Esophagus muscularis mucosa (tissue), 4 donors: ENCODE measurements at regions not wholly inside any gene's neighbourhood (a gene's known extent, or its start where the extent isn't known, plus 50 kb on each side); places are given as distances from the start of the nearest gene placed in this dataset.

Experiments used
- DNase-seq: peaks from one replicate; pipeline ENCODE4 v3.0.0-alpha.2; 2017; ENCODE audit errors: extremely low spot score
- H3K27ac ChIP-seq, 4 donors: fragments of 200-600 bp; sonication (generic); replicated peaks in 1 of 4; 1 replicate in 3 of 4; 2 replicates in 1 of 4; pipeline ENCODE4 v1.5.1; 2016 to 2019; ENCODE audit warnings: mild to moderate bottlenecking in 1 of 4
- H3K27me3 ChIP-seq, 4 donors: fragments of 200-600 bp; sonication (generic); one replicate each; pipeline versions ENCODE4 v1.5.1 to v1.6.0; 2016 to 2019
- H3K36me3 ChIP-seq, 4 donors: fragments of 200-600 bp; sonication (generic); one replicate each; pipeline ENCODE4 v1.5.1; 2016 to 2019
- H3K4me1 ChIP-seq, 4 donors: fragments of 200-600 bp; sonication (generic); one replicate each; pipeline ENCODE4 v1.5.1; 2016 to 2019
- H3K4me3 ChIP-seq, 4 donors: fragments of 200-600 bp; sonication (generic); 1 replicate in 2 of 4; 2 replicates in 2 of 4; pipeline ENCODE4 v1.5.1; 2016 to 2019; ENCODE audit warnings: mild to moderate bottlenecking in 4 of 4, moderate library complexity in 1 of 4
- H3K9me3 ChIP-seq, 4 donors: fragments of 200-600 bp; sonication (generic); 1 replicate in 3 of 4; 2 replicates in 1 of 4; pipeline ENCODE4 v1.5.1; 2016 to 2019
- CTCF ChIP-seq, 3 experiments: fragments of 200-600 bp in 2 of 3; fragments of 450-650 bp in 1 of 3; sonication (generic) in 2 of 3; IDR thresholded peaks; one replicate each; pipeline ENCODE4 v1.5.1; 2017 to 2019; ENCODE audit warnings: antibody characterized with exemption in 3 of 3, mild to moderate bottlenecking in 2 of 3, moderate library complexity in 1 of 3
- EP300 ChIP-seq: sonication (generic); formaldehyde crosslinking; IDR thresholded peaks from one replicate; pipeline ENCODE4 v1.6.1; 2017; ENCODE audit warnings: antibody characterized with exemption
- POLR2A ChIP-seq: fragments of 450-650 bp; IDR thresholded peaks from one replicate; pipeline ENCODE4 v1.6.1; 2017; ENCODE audit warnings: antibody characterized with exemption, moderate library complexity, mild to moderate bottlenecking, low read depth
- POLR2AphosphoS5 ChIP-seq, 2 donors: sonication (generic); formaldehyde crosslinking; IDR thresholded peaks; one replicate each; pipeline ENCODE4 v1.6.1; 2017; ENCODE audit warnings: antibody characterized with exemption in 2 of 2
- WGBS: methylation state at CpG from one replicate; pipeline ENCODE4 v1.1.5; 2018; 5-methylcytosine and 5-hydroxymethylcytosine counted together
- intact Hi-C: fragments of 100-400 bp; cut with DNase I; formaldehyde crosslinking; loops from one replicate; pipeline ENCODE4 v1.15.1; 2023

GRCh38 chr1:201701831-201702230 is 127.1 kb upstream of the IPO9 start:
- H3K4me3 ChIP-seq = no peak overlapping the region
- no peaks in the 10 kb centered on the region for H3K36me3 ChIP-seq
- DNase-seq = no peak
- 96% methylated on average over 2 of the region's 2 CpGs for WGBS
- TF ChIP-seq EP300 (no peak), POLR2AphosphoS5 (IDR thresholded peaks at IDR 0.05) (no peak), CTCF (IDR thresholded peaks at IDR 0.05) (no peak), POLR2A (no peak)
- peaks cover 31 to 35% (median 32%) of the 10 kb centered on the region in 4 donors for H3K4me1 ChIP-seq
- H3K27me3 ChIP-seq = no peaks in the 10 kb centered on the region
- intact Hi-C loops = no loop called here
- no peak overlapping the region for H3K27ac ChIP-seq
- H3K9me3 ChIP-seq = no peaks in the 10 kb centered on the region

- DNase-seq = no peak
These were observed 126.0 kb upstream of the IPO9 start for GRCh38 chr1:201702936-201703335.

DNA sequence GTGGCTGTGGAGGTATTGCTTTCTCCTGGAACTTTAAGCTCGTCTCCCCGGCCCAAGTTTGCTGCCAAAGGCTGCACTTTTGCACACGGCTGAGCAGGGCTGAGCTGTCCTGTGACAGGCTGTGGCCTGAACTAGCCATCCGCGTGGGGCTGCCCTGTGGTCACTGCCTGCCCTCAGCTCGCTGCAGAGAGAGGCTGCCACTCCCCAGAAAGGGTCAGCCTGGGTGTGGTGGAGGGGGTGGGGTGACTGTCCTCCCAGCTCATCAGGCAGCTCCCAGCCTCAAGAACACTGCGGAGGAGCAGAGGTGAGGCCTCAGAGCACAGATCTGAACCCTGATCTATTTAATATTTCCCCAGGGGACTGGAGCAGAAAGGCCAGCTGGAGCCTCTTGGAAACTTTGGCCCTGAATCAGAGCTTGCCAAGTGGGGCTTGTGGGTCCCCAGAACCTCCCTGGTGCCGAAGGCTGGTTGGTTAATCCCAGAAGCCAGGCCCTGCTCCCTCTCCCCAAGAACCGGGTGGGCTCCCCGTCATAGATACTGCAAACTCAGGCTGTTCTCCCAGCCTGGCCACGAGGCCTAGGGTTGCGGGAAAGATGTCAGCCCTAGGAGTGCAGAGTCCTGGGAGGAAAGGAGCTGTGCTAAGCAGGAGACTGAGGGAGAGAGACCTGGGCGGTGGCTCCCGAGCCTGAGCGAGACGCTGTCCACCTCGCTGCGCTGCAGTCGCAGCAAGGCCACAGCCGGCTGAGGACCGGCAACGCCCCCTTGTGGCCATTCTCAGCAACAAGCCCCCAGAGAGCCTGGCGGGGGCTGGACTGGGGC is 125.1 kb upstream of the IPO9 start:
- Histone ChIP-seq H3K4me1 (peaks cover 29 to 41% (median 38%) of the 10 kb centered on the region in 4 donors), H3K4me3 (no peak overlapping the region), H3K27me3 (no peaks in the 10 kb centered on the region), H3K36me3 (no peaks in the 10 kb centered on the region), H3K9me3 (no peaks in the 10 kb centered on the region), H3K27ac (peak overlapping the region; percentile 57 to 76 (median 68))
- TF ChIP-seq POLR2AphosphoS5 (IDR thresholded peaks at IDR 0.05) (peak in 1 of 2 donors; percentile 62), CTCF (IDR thresholded peaks at IDR 0.05) (peak; percentile 96 to 97 (median 96)), EP300 (no peak), POLR2A (no peak)
- WGBS = 12% methylated on average over 13 of the region's 23 CpGs
- DNase-seq = no peak
- intact Hi-C loops = loop anchor here (1.0 to 2.0 kb wide), 2 partner anchors 144 to 171 kb away; no protein-coding TSS in a partner anchor

More at GRCh38 chr1:201702936-201703335, 126.0 kb upstream of the IPO9 start:
- H3K9me3 ChIP-seq = no peaks in the 10 kb centered on the region
- TF ChIP-seq CTCF (IDR thresholded peaks at IDR 0.05) (no peak), POLR2AphosphoS5 (IDR thresholded peaks at IDR 0.05) (peak in 1 of 2 donors; percentile 10), POLR2A (no peak), EP300 (no peak)
- peaks cover 24 to 32% (median 29%) of the 10 kb centered on the region in 4 donors for H3K4me1 ChIP-seq
- 22% methylated on average over 2 of the region's 2 CpGs for WGBS
- intact Hi-C loops = no loop called here
- H3K36me3 ChIP-seq = no peaks in the 10 kb centered on the region
- H3K4me3 ChIP-seq = no peak overlapping the region
- peak overlapping the region; percentile 57 to 76 (median 68) for H3K27ac ChIP-seq
- no peaks in the 10 kb centered on the region for H3K27me3 ChIP-seq

DNA sequence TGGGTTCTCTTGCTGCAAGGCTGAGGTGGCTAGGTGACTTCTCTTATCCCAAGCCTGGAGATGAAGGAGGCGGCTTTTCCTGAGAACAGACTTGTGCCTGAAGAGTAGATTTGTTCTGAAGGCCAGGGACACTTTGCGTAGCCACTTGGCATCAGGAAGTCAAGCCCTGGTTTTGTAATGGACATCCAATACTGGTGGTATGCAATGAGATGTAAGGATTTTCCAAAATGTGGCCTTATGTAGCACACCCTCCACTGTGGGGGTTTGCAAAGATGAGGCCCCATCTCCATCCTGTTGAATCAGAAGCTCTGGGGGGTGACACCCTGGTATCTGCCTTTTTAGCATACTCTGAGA is 124.5 kb upstream of the IPO9 start:
- no peaks in the 10 kb centered on the region for H3K27me3 ChIP-seq
- DNase-seq = no peak
- intact Hi-C loops = loop anchor here (1.0 to 2.0 kb wide), 2 partner anchors 144 to 172 kb away; no protein-coding TSS in a partner anchor
- H3K4me1 ChIP-seq = peaks cover 32 to 45% (median 41%) of the 10 kb centered on the region in 4 donors
- H3K4me3 ChIP-seq = no peak overlapping the region
- 58% methylated on average over 2 of the region's 2 CpGs for WGBS
- H3K36me3 ChIP-seq = no peaks in the 10 kb centered on the region
- TF ChIP-seq POLR2AphosphoS5 (IDR thresholded peaks at IDR 0.05) = no peak
- peak in 1 of 3 experiments; percentile 6 for TF ChIP-seq CTCF (IDR thresholded peaks at IDR 0.05)
- TF ChIP-seq POLR2A = no peak
- no peak for TF ChIP-seq EP300
- H3K27ac ChIP-seq = no peak overlapping the region
- no peaks in the 10 kb centered on the region for H3K9me3 ChIP-seq
